Right forelimb (tissue), 1 donor: ENCODE measurements at regions not wholly inside any gene's neighbourhood (a gene's known extent, or its start where the extent isn't known, plus 50 kb on each side); places are given as distances from the start of the nearest gene placed in this dataset.
"Not testable (repeated sequence)": the region's sequence is repeated elsewhere in the genome, so short reads cannot be mapped to it uniquely, and the experiment has no call there.

ENCODE experiments used
- DNase-seq: peaks from one replicate; pipeline ENCODE4 v3.0.0-alpha.2; 2018

GRCh38 chr15:96472681-96473080, 142.2 kb downstream of the NR2F2 start:
- no peak for DNase-seq

GRCh38 chr15:96473556-96473955, 143.1 kb downstream of the NR2F2 start:
- no peak for DNase-seq

GRCh38 chr15:96474231-96474664, 143.7 kb downstream of the NR2F2 start:
- no peak for DNase-seq

GRCh38 chr15:96477227-96477626, 146.7 kb downstream of the NR2F2 start:
- DNase-seq = no peak

GRCh38 chr15:96484412-96484811, 153.9 kb downstream of the NR2F2 start:
- not testable (repeated sequence) for DNase-seq

- DNase-seq = no peak
Observed at GRCh38 chr15:96484830-96485229, 154.3 kb downstream of the NR2F2 start.

GRCh38 chr15:96487245-96487644, 156.7 kb downstream of the NR2F2 start:
- no peak for DNase-seq

- DNase-seq = not testable (repeated sequence)
Observed at GRCh38 chr15:96491066-96491699, 160.7 kb downstream of the NR2F2 start.

GRCh38 chr15:96491700-96492644, 161.5 kb downstream of the NR2F2 start:
- not testable (repeated sequence) for DNase-seq

GRCh38 chr15:96494505-96494904, 164.0 kb downstream of the NR2F2 start:
- no peak for DNase-seq

GRCh38 chr15:96495386-96495785, 164.9 kb downstream of the NR2F2 start:
- DNase-seq = no peak

GRCh38 chr15:96497951-96498350, 167.5 kb downstream of the NR2F2 start:
- DNase-seq = no peak

GRCh38 chr15:96500508-96500907, 170.0 kb downstream of the NR2F2 start:
- DNase-seq = no peak

GRCh38 chr15:96501362-96501761, 170.9 kb downstream of the NR2F2 start:
- no peak for DNase-seq

GRCh38 chr15:96502196-96502595, 171.7 kb downstream of the NR2F2 start:
- DNase-seq = no peak

GRCh38 chr15:96503276-96503675, 172.8 kb downstream of the NR2F2 start:
- DNase-seq = no peak

- no peak for DNase-seq
Observed at GRCh38 chr15:96504371-96504770, 173.9 kb downstream of the NR2F2 start.

GRCh38 chr15:96505014-96505413, 174.5 kb downstream of the NR2F2 start:
- no peak for DNase-seq

GRCh38 chr15:96514607-96515285, 184.2 kb downstream of the NR2F2 start:
- DNase-seq = no peak

GRCh38 chr15:96515371-96515770, 184.9 kb downstream of the NR2F2 start:
- DNase-seq = no peak

GRCh38 chr15:96521386-96521785, 190.9 kb downstream of the NR2F2 start:
- no peak for DNase-seq

GRCh38 chr15:96524676-96525417, 194.3 kb downstream of the NR2F2 start:
- no peak for DNase-seq

- DNase-seq = no peak
Observed at GRCh38 chr15:96535148-96535547, 204.6 kb downstream of the NR2F2 start.
